ENCODE measurements at regions not wholly inside any gene's neighbourhood (a gene's known extent, or its start where the extent isn't known, plus 50 kb on each side); places are given as distances from the start of the nearest gene placed in this dataset.
A peak's percentile ranks its signal among the peaks of the same experiment; 100 is the strongest.

DNA sequence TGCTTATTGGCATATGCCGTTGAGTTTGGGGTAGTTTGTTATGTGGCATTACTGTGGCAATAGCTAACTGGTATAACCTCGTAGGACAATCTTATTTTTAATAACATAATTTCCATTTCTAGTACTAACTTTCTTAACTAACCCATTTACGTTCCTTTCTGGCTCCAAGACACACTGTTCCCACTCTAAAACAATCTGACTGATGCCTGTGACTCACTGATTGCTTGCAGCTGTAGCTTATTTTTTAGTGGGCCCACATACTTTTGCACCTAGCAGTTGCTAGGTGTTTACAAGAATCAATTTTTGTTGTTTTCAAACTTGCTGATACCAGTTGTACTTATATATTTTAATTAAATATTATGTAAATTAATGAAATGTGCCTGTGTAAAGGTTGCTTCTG, 52.2 kb downstream of the FAT3 start:
- H3K4me2 ChIP-seq (ENCODE audit: low read length), result no peak overlapping the region
- no peaks in the 10 kb centered on the region for H3K36me3 ChIP-seq (ENCODE audit: low read depth, low read length)
- no peaks in the 10 kb centered on the region for H3F3A ChIP-seq (ENCODE audit: low read length, unreplicated experiment)
- no peaks in the 10 kb centered on the region for H3K27me3 ChIP-seq (ENCODE audit: low read length)
- TF ChIP-seq EZH2phosphoT487 (IDR thresholded peaks at IDR 0.05; ENCODE audit: borderline replicate concordance, low read length) (no peak), EZH2 (IDR thresholded peaks at IDR 0.05; ENCODE audit: low read length, unreplicated experiment) (no peak)
- TF ChIP-seq, protein P1, sequence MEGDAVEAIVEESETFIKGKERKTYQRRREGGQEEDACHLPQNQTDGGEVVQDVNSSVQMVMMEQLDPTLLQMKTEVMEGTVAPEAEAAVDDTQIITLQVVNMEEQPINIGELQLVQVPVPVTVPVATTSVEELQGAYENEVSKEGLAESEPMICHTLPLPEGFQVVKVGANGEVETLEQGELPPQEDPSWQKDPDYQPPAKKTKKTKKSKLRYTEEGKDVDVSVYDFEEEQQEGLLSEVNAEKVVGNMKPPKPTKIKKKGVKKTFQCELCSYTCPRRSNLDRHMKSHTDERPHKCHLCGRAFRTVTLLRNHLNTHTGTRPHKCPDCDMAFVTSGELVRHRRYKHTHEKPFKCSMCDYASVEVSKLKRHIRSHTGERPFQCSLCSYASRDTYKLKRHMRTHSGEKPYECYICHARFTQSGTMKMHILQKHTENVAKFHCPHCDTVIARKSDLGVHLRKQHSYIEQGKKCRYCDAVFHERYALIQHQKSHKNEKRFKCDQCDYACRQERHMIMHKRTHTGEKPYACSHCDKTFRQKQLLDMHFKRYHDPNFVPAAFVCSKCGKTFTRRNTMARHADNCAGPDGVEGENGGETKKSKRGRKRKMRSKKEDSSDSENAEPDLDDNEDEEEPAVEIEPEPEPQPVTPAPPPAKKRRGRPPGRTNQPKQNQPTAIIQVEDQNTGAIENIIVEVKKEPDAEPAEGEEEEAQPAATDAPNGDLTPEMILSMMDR (conservative IDR thresholded peaks at IDR 0.05; ENCODE audit: low read depth, low read length), result no peak
- H3K79me2 ChIP-seq (ENCODE audit: low read length), result no peaks in the 10 kb centered on the region
- no peak overlapping the region for H3K4me3 ChIP-seq (ENCODE audit: low read length)
- no peaks in the 10 kb centered on the region for H3K9me3 ChIP-seq (ENCODE audit: low read length)
- H3K9ac ChIP-seq (ENCODE audit: low read length), result no peak overlapping the region
- H3K27ac ChIP-seq (ENCODE audit: low read length), result no peak overlapping the region
- no peaks in the 10 kb centered on the region for H4K20me1 ChIP-seq (ENCODE audit: low read length)
- H3K9me2 ChIP-seq (replicated peaks; ENCODE audit: low read length), result no peaks in the 10 kb centered on the region
- ATAC-seq (no peak), DNase-seq (peak; percentile 20)
- peaks cover 16% of the 10 kb centered on the region; the same call in 1 of the 2 replicates for H3K4me1 ChIP-seq (ENCODE audit: insufficient read depth, low read length)
- intact Hi-C loops (cut with micrococcal nuclease), result no loop called here
- POLR2A ChIA-PET (ENCODE audit: unreplicated experiment), result no interaction called here
- BruUV-seq (replicated peaks), result no TSS peak
- CTCF ChIA-PET, result no interaction called here
- no peak overlapping the region for H2AFZ ChIP-seq (ENCODE audit: low read length)

DNA sequence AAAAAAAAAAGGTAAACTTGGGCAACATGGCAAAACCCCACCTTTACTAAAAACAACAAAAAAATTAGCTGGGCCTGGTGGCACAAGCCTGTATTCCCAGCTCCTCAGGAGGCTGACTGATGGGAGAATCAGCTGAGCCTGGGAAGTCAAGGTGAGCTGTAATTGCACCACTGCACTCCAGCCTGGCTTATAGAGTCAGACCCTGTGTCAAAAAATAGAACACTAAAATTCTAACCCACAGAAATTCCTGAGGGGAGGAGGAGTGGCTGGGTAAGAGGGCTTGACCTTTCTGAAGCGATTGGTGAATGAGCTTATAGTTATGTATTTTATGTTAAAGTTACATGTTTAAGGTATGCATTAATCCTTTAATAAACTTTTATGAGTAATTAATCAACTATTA, 53.3 kb downstream of the FAT3 start:
- Histone ChIP-seq H3K27me3 (ENCODE audit: low read length) (no peaks in the 10 kb centered on the region), H3K4me1 (ENCODE audit: insufficient read depth, low read length) (peaks cover 16% of the 10 kb centered on the region; the same call in 1 of the 2 replicates), H3F3A (ENCODE audit: low read length, unreplicated experiment) (no peaks in the 10 kb centered on the region), H3K79me2 (ENCODE audit: low read length) (no peaks in the 10 kb centered on the region), H3K9me2 (replicated peaks; ENCODE audit: low read length) (no peaks in the 10 kb centered on the region), H3K9me3 (ENCODE audit: low read length) (no peaks in the 10 kb centered on the region), H3K36me3 (ENCODE audit: low read depth, low read length) (no peaks in the 10 kb centered on the region), H3K27ac (ENCODE audit: low read length) (no peak overlapping the region), H3K9ac (ENCODE audit: low read length) (no peak overlapping the region), H3K4me2 (ENCODE audit: low read length) (no peak overlapping the region), H2AFZ (ENCODE audit: low read length) (no peak overlapping the region), H3K4me3 (ENCODE audit: low read length) (no peak overlapping the region), H4K20me1 (ENCODE audit: low read length) (no peaks in the 10 kb centered on the region)
- intact Hi-C loops (cut with micrococcal nuclease), result no loop called here
- DNase-seq, result peak; percentile 65
- BruUV-seq (replicated peaks), result no TSS peak
- no peak for ATAC-seq
- TF ChIP-seq EZH2phosphoT487 (IDR thresholded peaks at IDR 0.05; ENCODE audit: borderline replicate concordance, low read length) (no peak), EZH2 (IDR thresholded peaks at IDR 0.05; ENCODE audit: low read length, unreplicated experiment) (no peak)
- TF ChIP-seq, protein P1 (conservative IDR thresholded peaks at IDR 0.05; ENCODE audit: low read depth, low read length), result no peak
- CTCF ChIA-PET, result no interaction called here
- POLR2A ChIA-PET (ENCODE audit: unreplicated experiment), result no interaction called here

DNA sequence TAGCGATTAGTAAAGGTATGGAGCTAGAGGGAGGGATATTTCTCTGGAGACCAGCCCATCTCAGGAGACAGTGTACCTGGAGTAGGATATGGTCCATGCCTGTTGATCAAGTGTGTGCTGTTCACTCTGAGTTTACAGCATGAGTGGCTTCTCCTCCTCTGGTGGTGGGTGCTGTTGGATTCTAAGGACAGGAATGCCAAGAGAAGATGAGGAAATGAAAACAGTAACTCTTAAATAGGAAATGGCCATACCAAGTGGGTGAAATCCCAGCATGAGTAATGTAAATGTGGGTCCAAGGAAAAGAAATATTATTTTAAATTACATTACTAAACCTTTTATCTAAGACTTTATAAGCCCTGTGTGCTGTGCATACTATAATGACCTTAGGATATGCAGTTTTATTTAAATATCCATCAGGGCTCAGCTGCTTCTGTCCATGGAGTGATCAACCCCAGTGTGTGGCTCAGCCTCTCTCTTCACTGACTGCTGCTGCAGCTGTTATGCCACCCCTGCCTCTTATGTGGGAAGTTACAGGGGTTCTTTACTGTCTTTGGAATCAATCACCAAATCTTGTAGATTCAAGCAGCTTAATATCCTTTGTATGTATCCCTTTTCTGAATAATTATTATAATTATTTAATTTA, 54.3 kb downstream of the FAT3 start:
- H2AFZ ChIP-seq (ENCODE audit: low read length), result no peak overlapping the region
- ATAC-seq (no peak), DNase-seq (no peak)
- BruUV-seq (replicated peaks), result no TSS peak
- H3K4me2 ChIP-seq (ENCODE audit: low read length), result no peak overlapping the region
- H3F3A ChIP-seq (ENCODE audit: low read length, unreplicated experiment), result no peaks in the 10 kb centered on the region
- no peaks in the 10 kb centered on the region for H3K79me2 ChIP-seq (ENCODE audit: low read length)
- intact Hi-C loops (cut with micrococcal nuclease), result no loop called here
- no peak overlapping the region for H3K4me3 ChIP-seq (ENCODE audit: low read length)
- CTCF ChIA-PET, result no interaction called here
- no peak overlapping the region for H3K27ac ChIP-seq (ENCODE audit: low read length)
- H3K27me3 ChIP-seq (ENCODE audit: low read length), result no peaks in the 10 kb centered on the region
- H4K20me1 ChIP-seq (ENCODE audit: low read length), result no peaks in the 10 kb centered on the region
- POLR2A ChIA-PET (ENCODE audit: unreplicated experiment), result no interaction called here
- no peaks in the 10 kb centered on the region for H3K36me3 ChIP-seq (ENCODE audit: low read depth, low read length)
- TF ChIP-seq EZH2 (IDR thresholded peaks at IDR 0.05; ENCODE audit: low read length, unreplicated experiment) (no peak), EZH2phosphoT487 (IDR thresholded peaks at IDR 0.05; ENCODE audit: borderline replicate concordance, low read length) (no peak)
- TF ChIP-seq, protein P1 (conservative IDR thresholded peaks at IDR 0.05; ENCODE audit: low read depth, low read length), result no peak
- no peaks in the 10 kb centered on the region for H3K9me3 ChIP-seq (ENCODE audit: low read length)
- H3K9me2 ChIP-seq (replicated peaks; ENCODE audit: low read length), result no peaks in the 10 kb centered on the region
- peaks cover 16% of the 10 kb centered on the region; the same call in 1 of the 2 replicates for H3K4me1 ChIP-seq (ENCODE audit: insufficient read depth, low read length)
- H3K9ac ChIP-seq (ENCODE audit: low read length), result no peak overlapping the region
